ENCODE measurements at regions not wholly inside any gene's neighbourhood (a gene's known extent, or its start where the extent isn't known, plus 50 kb on each side); places are given as distances from the start of the nearest gene placed in this dataset.

DNA sequence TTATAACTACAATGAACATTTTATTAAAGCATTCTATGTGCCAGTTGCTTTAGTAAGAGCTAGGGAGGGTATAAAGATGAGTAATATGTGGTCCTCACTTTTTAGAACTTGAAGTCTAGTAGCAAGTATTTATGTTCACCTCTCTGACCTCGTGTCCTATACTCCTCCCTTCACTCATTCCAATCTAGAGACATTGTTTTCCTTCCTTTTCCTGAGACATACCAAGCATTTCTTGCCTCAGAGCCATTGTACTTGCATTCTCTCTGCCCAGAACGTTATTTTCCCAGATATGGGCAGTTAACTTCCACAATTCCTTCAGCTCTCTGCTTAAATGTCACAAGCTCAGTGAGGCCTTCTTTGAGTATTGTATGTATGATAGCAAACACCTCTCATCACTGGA lies 408.6 kb downstream of the PDCD6IP start:
- FAIRE-seq (no peak), DNase-seq (ENCODE audit: low read depth, low spot score) (no peak), ATAC-seq (no peak)
- Histone ChIP-seq H3K36me3 (ENCODE audit: control insufficient read depth in 2 of 2, insufficient read depth in 2 of 2, low read length in 1 of 2) (no peaks in the 10 kb centered on the region), H3K79me2 (ENCODE audit: control insufficient read depth, insufficient read depth, low read length) (no peaks in the 10 kb centered on the region), H3K9me3 (replicated peaks; ENCODE audit: control insufficient read depth, insufficient read depth, low read length) (no peaks in the 10 kb centered on the region), H3K4me3 (no peak overlapping the region), H3K9ac (ENCODE audit: control insufficient read depth, insufficient read depth, low read length) (no peak overlapping the region), H3K4me2 (ENCODE audit: control insufficient read depth, insufficient read depth) (no peak overlapping the region), H3K27ac (ENCODE audit: control insufficient read depth, insufficient read depth) (no peak overlapping the region), H4K20me1 (ENCODE audit: control insufficient read depth, insufficient read depth) (no peaks in the 10 kb centered on the region), H2AFZ (ENCODE audit: control insufficient read depth, low read depth, low read length) (no peak overlapping the region), H3K4me1 (ENCODE audit: control insufficient read depth, insufficient read depth, low read length) (no peaks in the 10 kb centered on the region), H3K27me3 (replicated peaks in 1 of 2; ENCODE audit: control insufficient read depth in 2 of 2, insufficient read depth in 2 of 2, low read length in 1 of 2) (no peaks in the 10 kb centered on the region)
- TF ChIP-seq, protein P1, sequence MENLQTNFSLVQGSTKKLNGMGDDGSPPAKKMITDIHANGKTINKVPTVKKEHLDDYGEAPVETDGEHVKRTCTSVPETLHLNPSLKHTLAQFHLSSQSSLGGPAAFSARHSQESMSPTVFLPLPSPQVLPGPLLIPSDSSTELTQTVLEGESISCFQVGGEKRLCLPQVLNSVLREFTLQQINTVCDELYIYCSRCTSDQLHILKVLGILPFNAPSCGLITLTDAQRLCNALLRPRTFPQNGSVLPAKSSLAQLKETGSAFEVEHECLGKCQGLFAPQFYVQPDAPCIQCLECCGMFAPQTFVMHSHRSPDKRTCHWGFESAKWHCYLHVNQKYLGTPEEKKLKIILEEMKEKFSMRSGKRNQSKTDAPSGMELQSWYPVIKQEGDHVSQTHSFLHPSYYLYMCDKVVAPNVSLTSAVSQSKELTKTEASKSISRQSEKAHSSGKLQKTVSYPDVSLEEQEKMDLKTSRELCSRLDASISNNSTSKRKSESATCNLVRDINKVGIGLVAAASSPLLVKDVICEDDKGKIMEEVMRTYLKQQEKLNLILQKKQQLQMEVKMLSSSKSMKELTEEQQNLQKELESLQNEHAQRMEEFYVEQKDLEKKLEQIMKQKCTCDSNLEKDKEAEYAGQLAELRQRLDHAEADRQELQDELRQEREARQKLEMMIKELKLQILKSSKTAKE (IDR thresholded peaks at IDR 0.05; ENCODE audit: low read depth, poor library complexity, severe bottlenecking), result no peak
- TF ChIP-seq BMI1 (IDR thresholded peaks at IDR 0.05; ENCODE audit: borderline replicate concordance), result no peak
- no peak for TF ChIP-seq ZNF622 (IDR thresholded peaks at IDR 0.05)
- TF ChIP-seq EP300 (IDR thresholded peaks at IDR 0.05; ENCODE audit: borderline replicate concordance in 1 of 2, control insufficient read depth in 1 of 2, low read depth in 2 of 2, low read length in 2 of 2), result no peak
- no peak for TF ChIP-seq RB1 (IDR thresholded peaks at IDR 0.05; ENCODE audit: borderline replicate concordance)
- TF ChIP-seq POLR2A (IDR thresholded peaks at IDR 0.05; ENCODE audit: low read depth, low read length), result no peak
- TF ChIP-seq POLR2AphosphoS5 (IDR thresholded peaks at IDR 0.05; ENCODE audit: low read length), result no peak
- no peak for TF ChIP-seq IKZF2 (IDR thresholded peaks at IDR 0.05)
- no peak for TF ChIP-seq NR2C2 (IDR thresholded peaks at IDR 0.05; ENCODE audit: borderline replicate concordance, control insufficient read depth, insufficient read length, low read depth)
- no TSS peak for BruUV-seq (replicated peaks)
- SMC1A ChIA-PET (ENCODE audit: uncharacterized antibody, unreplicated experiment), result no interaction called here
- CTCF ChIA-PET, result no interaction called here
- RAD21 ChIA-PET (ENCODE audit: unreplicated experiment), result no interaction called here
- in situ Hi-C loops (cut with MboI), result no loop called here
- POLR2A ChIA-PET, result no interaction called here
- intact Hi-C loops (cut with micrococcal nuclease; ENCODE audit: unreplicated experiment), result no loop called here
- 5% methylated on average over 2 of the region's 2 CpGs for WGBS (ENCODE audit: insufficient coverage, insufficient replicate concordance, low lambda C conversion rate, missing lambda C conversion rate)
